CD8-positive, alpha-beta memory T cell (primary cell): ENCODE measurements at regions not wholly inside any gene's neighbourhood (a gene's known extent, or its start where the extent isn't known, plus 50 kb on each side); places are given as distances from the start of the nearest gene placed in this dataset.

Experiments
- CTCF ChIA-PET: fragments of 350-600 bp; sonication (Branson Sonifier 250); formaldehyde crosslinking; loops from one replicate; lab custom pipeline; 2021; ENCODE audit warnings: antibody characterized with exemption; lab: Charles Lee
- POLR2A ChIA-PET: fragments of 350-600 bp; sonication (Branson Sonifier 250); formaldehyde crosslinking; loops from one replicate; lab custom pipeline; 2021; ENCODE audit warnings: antibody characterized with exemption; lab: Charles Lee
- DNase-seq, 5 donors: peaks; one replicate each; pipeline versions ENCODE4 v3.0.0 to v3.0.0-alpha.2; 2020 to 2022; ENCODE audit warnings: mixed read lengths in 1 of 5
- H3K27ac ChIP-seq: one replicate; pipeline ENCODE4 v1.7.0; 2013; ENCODE audit warnings: low read depth, mild to moderate bottlenecking, low read length, moderate library complexity
- H3K27me3 ChIP-seq: 2 replicates; pipeline ENCODE4 v1.7.0; 2013; ENCODE audit warnings: low read length, mild to moderate bottlenecking; ENCODE audit not compliant: insufficient read depth, poor library complexity, severe bottlenecking
- H3K36me3 ChIP-seq: 2 replicates; pipeline ENCODE4 v1.7.0; 2013; ENCODE audit warnings: mild to moderate bottlenecking, low read length, moderate library complexity; ENCODE audit not compliant: insufficient read depth
- H3K4me1 ChIP-seq: 2 replicates; pipeline ENCODE4 v1.7.0; 2013; ENCODE audit warnings: mild to moderate bottlenecking, low read length, moderate library complexity; ENCODE audit not compliant: insufficient read depth
- H3K4me3 ChIP-seq: 2 replicates; pipeline ENCODE4 v1.7.0; 2013; ENCODE audit warnings: mild to moderate bottlenecking, low read length
- H3K9me3 ChIP-seq: 2 replicates; pipeline ENCODE4 v1.7.0; 2013; ENCODE audit warnings: mild to moderate bottlenecking, low read length
- H3K27ac Mint-ChIP-seq, 8 donors: one replicate each; pipeline ENCODE4 v1.8.0; 2020 to 2021; ENCODE audit warnings: mixed read lengths in 8 of 8, mild to moderate bottlenecking in 6 of 8, inconsistent platforms in 3 of 8, moderate library complexity in 3 of 8
- H3K27me3 Mint-ChIP-seq, 2 donors: one replicate each; pipeline ENCODE4 v1.8.0; 2020 to 2021; ENCODE audit warnings: mixed read lengths in 2 of 2, mild to moderate bottlenecking in 1 of 2, moderate library complexity in 1 of 2
- H3K36me3 Mint-ChIP-seq, 3 donors: one replicate each; pipeline ENCODE4 v1.8.0; 2020 to 2021; ENCODE audit warnings: mixed read lengths in 3 of 3, inconsistent platforms in 1 of 3, mild to moderate bottlenecking in 1 of 3
- H3K4me1 Mint-ChIP-seq, 3 donors: one replicate each; pipeline ENCODE4 v1.8.0; 2020 to 2021; ENCODE audit warnings: mixed read lengths in 3 of 3, inconsistent platforms in 1 of 3, mild to moderate bottlenecking in 1 of 3
- H3K4me3 Mint-ChIP-seq, 7 donors: one replicate each; pipeline ENCODE4 v1.8.0; 2020 to 2021; ENCODE audit warnings: mixed read lengths in 7 of 7, mild to moderate bottlenecking in 6 of 7, moderate library complexity in 4 of 7, inconsistent platforms in 2 of 7
- H3K9me3 Mint-ChIP-seq, 5 donors: one replicate each; pipeline ENCODE4 v1.8.0; 2020 to 2022; ENCODE audit warnings: mixed read lengths in 5 of 5, mild to moderate bottlenecking in 3 of 5, moderate library complexity in 2 of 5, inconsistent platforms in 1 of 5

DNA sequence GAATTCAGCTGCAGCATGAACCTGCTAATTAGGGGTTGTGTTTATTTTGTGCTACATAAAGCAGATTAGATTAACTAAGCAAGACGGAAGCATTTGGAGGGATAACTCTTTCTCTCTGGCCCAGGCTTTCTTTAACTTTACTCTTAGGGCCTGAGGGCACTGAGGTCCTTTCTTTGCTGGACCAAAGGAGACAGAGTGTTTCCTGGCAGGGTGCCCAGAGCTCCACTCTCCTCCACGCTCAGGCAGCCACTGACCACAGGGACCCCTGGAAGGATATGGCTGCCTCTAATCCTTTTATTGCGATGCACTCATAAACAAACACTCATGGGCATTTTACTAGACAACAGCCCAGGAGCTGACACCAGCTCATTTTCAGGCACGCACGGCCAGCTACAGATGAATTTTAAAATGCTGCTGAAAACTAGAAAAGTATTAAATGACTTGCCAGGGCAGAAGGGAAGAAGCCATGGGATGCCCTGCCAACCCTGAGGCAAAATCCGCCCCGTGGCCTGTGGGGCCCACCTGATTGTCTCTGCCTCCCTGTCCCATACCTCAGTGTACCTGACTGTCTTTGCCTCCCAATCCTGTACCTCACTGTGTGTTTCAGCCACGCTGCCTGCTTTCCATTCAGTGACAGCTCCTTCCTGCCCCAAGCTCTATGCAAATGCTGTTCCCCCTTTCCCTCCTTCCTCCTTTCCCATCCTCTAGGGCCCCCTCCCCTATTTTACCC, 192.6 kb upstream of the NAV2 start:
- DNase-seq: no peak
- no peaks in the 10 kb centered on the region for H3K36me3 Mint-ChIP-seq
- ChIA-PET POLR2A (no interaction called here), CTCF (no interaction called here)
- H3K9me3 Mint-ChIP-seq: no peaks in the 10 kb centered on the region
- H3K27me3 Mint-ChIP-seq: peaks cover 0 to 2% of the 10 kb centered on the region in 2 donors
- H3K27ac ChIP-seq: no peak overlapping the region
- no peaks in the 10 kb centered on the region for H3K4me1 Mint-ChIP-seq
- H3K27ac Mint-ChIP-seq: peak overlapping the region in 1 of 8 donors; percentile 1
- no peaks in the 10 kb centered on the region for H3K27me3 ChIP-seq
- no peak overlapping the region for H3K4me3 ChIP-seq
- H3K4me3 Mint-ChIP-seq: no peak overlapping the region
- H3K9me3 ChIP-seq: no peaks in the 10 kb centered on the region
- no peaks in the 10 kb centered on the region for H3K4me1 ChIP-seq
- no peaks in the 10 kb centered on the region for H3K36me3 ChIP-seq

DNA sequence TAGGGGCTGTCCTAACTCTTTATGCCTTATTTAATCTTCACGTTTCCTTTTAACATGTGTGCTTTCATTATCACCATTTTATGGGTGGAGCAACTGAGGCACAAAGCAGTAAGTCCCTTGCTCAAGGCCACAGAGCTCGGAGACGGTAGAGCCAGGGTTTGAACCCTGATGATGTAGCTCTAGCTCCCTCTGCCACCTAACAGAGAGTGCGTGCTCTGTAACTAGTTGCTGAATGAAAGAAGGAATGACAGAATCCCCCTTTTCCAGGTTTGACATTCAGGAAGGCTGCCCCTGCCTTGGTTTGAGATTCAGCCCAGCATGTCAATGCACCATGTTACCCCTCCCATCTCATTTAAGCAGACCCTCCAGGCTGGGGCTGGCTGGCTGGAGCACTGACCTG, 193.3 kb upstream of the NAV2 start:
- H3K4me1 Mint-ChIP-seq: no peaks in the 10 kb centered on the region
- DNase-seq: no peak
- Histone ChIP-seq H3K36me3 (no peaks in the 10 kb centered on the region), H3K27me3 (no peaks in the 10 kb centered on the region), H3K4me1 (no peaks in the 10 kb centered on the region), H3K4me3 (no peak overlapping the region), H3K27ac (no peak overlapping the region), H3K9me3 (no peaks in the 10 kb centered on the region)
- peaks cover 3 to 4% of the 10 kb centered on the region in 2 donors for H3K27me3 Mint-ChIP-seq
- no peak overlapping the region for H3K4me3 Mint-ChIP-seq
- no peaks in the 10 kb centered on the region for H3K9me3 Mint-ChIP-seq
- no peaks in the 10 kb centered on the region for H3K36me3 Mint-ChIP-seq
- CTCF ChIA-PET: interaction anchor here (1.3 kb wide), 1 partner anchor 13 kb away, joined by 4 read pairs; no protein-coding TSS in a partner anchor
- POLR2A ChIA-PET: no interaction called here
- H3K27ac Mint-ChIP-seq: no peak overlapping the region

DNA sequence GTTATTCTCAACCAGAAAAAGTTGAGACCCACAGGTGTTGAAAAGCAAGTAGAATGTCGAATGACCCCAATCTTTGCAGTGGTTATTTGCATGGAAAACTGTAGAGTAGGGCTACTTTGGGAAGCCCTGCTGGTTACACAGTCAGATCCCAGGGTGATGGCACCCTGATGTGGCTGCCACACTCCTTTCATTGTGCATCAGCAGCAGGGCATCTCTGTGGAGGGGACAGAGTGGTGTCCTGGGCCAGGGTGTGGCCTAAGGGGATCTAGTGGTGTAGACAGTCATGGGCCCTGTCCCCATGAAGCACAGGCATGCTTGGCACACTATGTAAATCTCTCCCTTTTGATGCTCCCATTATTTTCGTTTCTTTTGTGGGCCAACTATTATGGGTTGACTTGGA, 199.4 kb upstream of the NAV2 start:
- Histone ChIP-seq H3K27ac (no peak overlapping the region), H3K4me1 (no peaks in the 10 kb centered on the region), H3K9me3 (no peaks in the 10 kb centered on the region), H3K27me3 (no peaks in the 10 kb centered on the region), H3K36me3 (no peaks in the 10 kb centered on the region), H3K4me3 (no peak overlapping the region)
- H3K27me3 Mint-ChIP-seq: peaks cover 30 to 45% of the 10 kb centered on the region in 2 donors
- POLR2A ChIA-PET: no interaction called here
- H3K9me3 Mint-ChIP-seq: no peaks in the 10 kb centered on the region
- DNase-seq: no peak
- H3K27ac Mint-ChIP-seq: no peak overlapping the region
- no peaks in the 10 kb centered on the region for H3K4me1 Mint-ChIP-seq
- no peaks in the 10 kb centered on the region for H3K36me3 Mint-ChIP-seq
- CTCF ChIA-PET: no interaction called here
- H3K4me3 Mint-ChIP-seq: no peak overlapping the region

DNA sequence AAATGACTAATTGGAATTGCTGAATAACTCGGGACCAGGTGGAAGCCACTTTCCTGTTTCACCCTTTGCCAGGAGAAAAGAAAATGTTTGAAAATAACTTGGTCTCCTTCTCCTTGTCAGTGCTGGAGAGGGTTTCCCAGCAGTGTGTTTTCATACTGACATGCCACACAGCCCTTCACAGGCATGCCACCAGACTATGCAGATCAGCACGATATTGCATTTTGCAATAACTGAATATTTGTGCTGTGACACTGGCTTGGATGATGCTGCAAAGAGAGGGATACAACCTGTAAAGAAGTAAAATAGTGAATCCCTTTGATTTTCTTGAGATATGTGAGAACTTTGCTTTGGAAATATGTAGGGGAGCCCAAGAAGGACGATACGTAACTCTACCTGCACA, 200.0 kb upstream of the NAV2 start:
- H3K27ac Mint-ChIP-seq: no peak overlapping the region
- H3K9me3 Mint-ChIP-seq: no peaks in the 10 kb centered on the region
- no peaks in the 10 kb centered on the region for H3K36me3 Mint-ChIP-seq
- H3K9me3 ChIP-seq: no peaks in the 10 kb centered on the region
- POLR2A ChIA-PET: no interaction called here
- no peak for DNase-seq
- no peak overlapping the region for H3K27ac ChIP-seq
- H3K36me3 ChIP-seq: no peaks in the 10 kb centered on the region
- H3K27me3 ChIP-seq: no peaks in the 10 kb centered on the region
- CTCF ChIA-PET: no interaction called here
- H3K27me3 Mint-ChIP-seq: peaks cover 33 to 45% of the 10 kb centered on the region in 2 donors
- H3K4me1 Mint-ChIP-seq: no peaks in the 10 kb centered on the region
- H3K4me3 Mint-ChIP-seq: no peak overlapping the region
- no peaks in the 10 kb centered on the region for H3K4me1 ChIP-seq
- H3K4me3 ChIP-seq: no peak overlapping the region

DNA sequence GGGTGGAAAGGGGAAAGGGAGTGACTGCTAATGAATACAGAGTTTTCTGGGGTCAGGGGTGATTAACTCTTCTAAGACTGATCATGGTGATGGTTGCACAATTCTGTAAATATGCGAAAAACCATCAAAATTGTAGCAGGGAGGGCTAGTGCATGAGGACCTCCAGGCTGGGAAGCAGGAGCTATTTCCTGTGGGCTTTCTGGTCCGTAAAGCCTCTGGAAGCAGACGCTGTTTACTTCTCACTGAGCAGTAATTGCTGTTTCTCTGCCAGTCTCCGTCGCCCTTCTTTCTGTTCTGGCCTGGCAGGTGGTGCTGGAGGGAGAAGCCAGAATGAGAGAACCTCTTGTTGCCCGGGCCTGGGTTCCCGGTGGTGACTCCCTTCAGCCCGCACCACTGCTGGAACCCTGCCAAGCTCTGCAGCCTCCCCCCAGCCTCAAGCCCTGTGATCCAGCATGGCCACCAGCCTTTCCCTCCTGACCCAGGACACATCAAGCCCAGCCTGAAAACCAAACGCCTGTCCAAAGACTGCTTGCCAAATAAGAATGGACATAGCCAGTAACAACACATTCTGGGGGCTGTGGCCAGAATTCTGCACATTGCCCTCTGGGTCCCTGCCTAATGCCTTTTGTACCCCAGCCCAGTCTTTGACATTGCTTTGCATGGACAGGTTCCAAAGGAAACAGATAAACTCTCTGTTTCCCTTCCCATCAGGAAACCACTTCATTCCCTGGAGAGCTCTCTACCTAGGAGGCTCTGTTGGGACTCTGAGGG, 201.0 kb upstream of the NAV2 start:
- H3K27me3 Mint-ChIP-seq: peaks cover 33 to 50% of the 10 kb centered on the region in 2 donors
- POLR2A ChIA-PET: no interaction called here
- Histone ChIP-seq H3K9me3 (no peaks in the 10 kb centered on the region), H3K4me1 (no peaks in the 10 kb centered on the region), H3K36me3 (no peaks in the 10 kb centered on the region), H3K27ac (no peak overlapping the region), H3K4me3 (no peak overlapping the region), H3K27me3 (no peaks in the 10 kb centered on the region)
- H3K4me3 Mint-ChIP-seq: no peak overlapping the region
- H3K9me3 Mint-ChIP-seq: no peaks in the 10 kb centered on the region
- no peak overlapping the region for H3K27ac Mint-ChIP-seq
- CTCF ChIA-PET: no interaction called here
- DNase-seq: no peak
- H3K4me1 Mint-ChIP-seq: no peaks in the 10 kb centered on the region
- no peaks in the 10 kb centered on the region for H3K36me3 Mint-ChIP-seq

DNA sequence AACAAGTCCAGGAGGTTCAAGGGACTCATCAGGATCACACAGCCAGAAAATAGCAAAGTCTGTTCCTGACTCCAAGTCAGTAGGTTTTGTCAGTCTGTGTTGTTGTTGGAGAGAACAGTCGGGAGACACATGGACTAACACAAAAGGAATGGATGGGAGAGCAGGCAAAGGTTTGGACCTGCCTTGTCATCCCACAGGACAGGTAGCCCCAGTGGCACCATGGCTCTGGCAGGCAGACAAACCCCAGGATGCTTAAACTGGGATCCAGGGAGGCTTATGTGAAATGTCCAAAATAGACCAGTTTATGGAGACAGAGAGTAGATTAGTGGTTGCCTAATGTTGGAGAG, 201.6 kb upstream of the NAV2 start:
- no peak overlapping the region for H3K4me3 Mint-ChIP-seq
- H3K27me3 Mint-ChIP-seq: peaks cover 33 to 50% of the 10 kb centered on the region in 2 donors

DNA sequence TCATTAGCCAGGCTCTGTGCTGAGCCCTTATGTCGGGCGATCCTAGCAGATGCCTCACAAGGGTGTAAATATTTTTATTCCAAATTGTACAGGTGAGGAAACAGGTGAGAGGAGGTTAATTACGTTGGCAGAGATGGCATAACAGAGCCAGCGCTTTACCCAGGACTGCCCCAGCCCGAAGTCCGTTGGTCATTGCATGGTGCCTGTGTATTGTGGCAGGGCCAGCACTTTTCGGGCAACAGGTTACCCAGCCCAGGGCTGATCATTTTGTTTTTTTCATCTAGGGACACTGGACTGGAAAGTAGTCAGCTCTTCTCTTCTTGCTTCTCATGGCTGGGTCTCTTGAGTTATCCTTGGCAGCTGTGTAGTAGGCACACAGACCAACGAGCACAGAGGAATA, 202.2 kb upstream of the NAV2 start:
- no peaks in the 10 kb centered on the region for H3K9me3 Mint-ChIP-seq
- no peak overlapping the region for H3K4me3 Mint-ChIP-seq
- H3K4me1 ChIP-seq: no peaks in the 10 kb centered on the region
- H3K27ac ChIP-seq: no peak overlapping the region
- H3K4me1 Mint-ChIP-seq: no peaks in the 10 kb centered on the region
- ChIA-PET CTCF (no interaction called here), POLR2A (no interaction called here)
- peaks cover 35 to 53% of the 10 kb centered on the region in 2 donors for H3K27me3 Mint-ChIP-seq
- no peak for DNase-seq
- no peaks in the 10 kb centered on the region for H3K36me3 Mint-ChIP-seq
- no peak overlapping the region for H3K4me3 ChIP-seq
- no peaks in the 10 kb centered on the region for H3K9me3 ChIP-seq
- no peak overlapping the region for H3K27ac Mint-ChIP-seq
- H3K27me3 ChIP-seq: no peaks in the 10 kb centered on the region
- H3K36me3 ChIP-seq: no peaks in the 10 kb centered on the region

More for the DNA sequence above, 201.6 kb upstream of the NAV2 start:
- Histone ChIP-seq H3K27me3 (no peaks in the 10 kb centered on the region), H3K36me3 (no peaks in the 10 kb centered on the region), H3K27ac (no peak overlapping the region), H3K4me3 (no peak overlapping the region), H3K9me3 (no peaks in the 10 kb centered on the region), H3K4me1 (no peaks in the 10 kb centered on the region)
- CTCF ChIA-PET: no interaction called here
- POLR2A ChIA-PET: no interaction called here
- DNase-seq: no peak
- Mint-ChIP-seq H3K9me3 (no peaks in the 10 kb centered on the region), H3K36me3 (no peaks in the 10 kb centered on the region), H3K27ac (no peak overlapping the region), H3K4me1 (no peaks in the 10 kb centered on the region)

DNA sequence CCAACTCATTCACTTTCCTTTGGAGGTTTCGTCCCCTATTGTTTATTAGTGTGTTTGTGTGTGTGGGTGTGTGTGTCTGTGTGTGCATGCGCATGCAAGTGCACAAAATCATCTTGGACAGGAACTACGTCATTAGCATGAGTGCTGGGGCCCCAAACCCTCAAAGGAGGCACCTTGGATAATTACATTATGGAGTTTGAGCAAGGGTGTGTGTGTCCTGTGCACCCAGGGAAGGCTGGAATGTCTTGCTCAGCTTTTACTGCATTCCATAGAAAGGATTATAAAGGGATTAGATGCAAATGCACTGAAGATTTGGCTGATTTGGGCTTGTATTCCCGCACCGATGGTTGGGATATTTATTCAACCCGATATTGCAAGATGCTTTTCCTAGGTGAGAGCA, 203.4 kb upstream of the NAV2 start:
- H3K36me3 ChIP-seq: no peaks in the 10 kb centered on the region
- no peak overlapping the region for H3K27ac Mint-ChIP-seq

More for the DNA sequence above, 203.4 kb upstream of the NAV2 start:
- H3K4me3 Mint-ChIP-seq: no peak overlapping the region
- Histone ChIP-seq H3K4me3 (no peak overlapping the region), H3K9me3 (no peaks in the 10 kb centered on the region), H3K27ac (no peak overlapping the region), H3K27me3 (no peaks in the 10 kb centered on the region), H3K4me1 (no peaks in the 10 kb centered on the region)
- H3K36me3 Mint-ChIP-seq: no peaks in the 10 kb centered on the region
- H3K9me3 Mint-ChIP-seq: no peaks in the 10 kb centered on the region
- no peaks in the 10 kb centered on the region for H3K4me1 Mint-ChIP-seq
- peaks cover 35 to 56% of the 10 kb centered on the region in 2 donors for H3K27me3 Mint-ChIP-seq
- POLR2A ChIA-PET: no interaction called here
- CTCF ChIA-PET: no interaction called here
- no peak for DNase-seq
